ENCODE measurements at regions not wholly inside any gene's neighbourhood (a gene's known extent, or its start where the extent isn't known, plus 50 kb on each side); places are given as distances from the start of the nearest gene placed in this dataset.

GRCh38 chr3:117101697-117102096 lies 392.1 kb downstream of the TUSC7 start:
- no peaks in the 10 kb centered on the region for H3K36me3 Mint-ChIP-seq
- H3K4me1 Mint-ChIP-seq = no peaks in the 10 kb centered on the region
- no peaks in the 10 kb centered on the region for H3K27me3 Mint-ChIP-seq (ENCODE audit: low read depth in 3 of 3)
- H3K9me3 Mint-ChIP-seq = peaks cover 3 to 15% (median 5%) of the 10 kb centered on the region in 6 donors
- no peak for DNase-seq
- no peak overlapping the region for H3K4me3 Mint-ChIP-seq
- H3K27ac Mint-ChIP-seq = no peak overlapping the region

DNA sequence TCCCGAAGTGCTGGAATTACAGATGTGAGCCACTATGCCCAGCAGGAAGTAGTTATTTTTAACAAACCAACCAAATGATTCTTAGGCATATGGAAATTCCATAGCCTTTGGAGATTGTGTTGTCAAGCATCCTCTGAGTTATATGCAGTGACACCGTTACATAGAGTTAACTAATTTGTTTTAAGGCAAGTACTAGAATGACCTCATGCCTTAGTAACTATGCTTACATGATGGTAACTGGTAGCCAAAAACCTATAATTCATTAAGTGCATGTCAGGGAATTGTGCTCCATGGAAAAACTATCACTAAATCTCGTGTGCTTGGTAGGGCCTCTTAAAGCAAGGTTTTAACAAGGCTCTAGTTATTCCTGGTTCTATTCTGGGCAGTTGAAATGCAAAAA lies 392.8 kb downstream of the TUSC7 start:
- Mint-ChIP-seq H3K27me3 (ENCODE audit: low read depth in 3 of 3) (no peaks in the 10 kb centered on the region), H3K4me1 (no peaks in the 10 kb centered on the region), H3K36me3 (no peaks in the 10 kb centered on the region), H3K27ac (no peak overlapping the region), H3K4me3 (no peak overlapping the region), H3K9me3 (peaks cover 3 to 15% (median 5%) of the 10 kb centered on the region in 6 donors)
- no peak for DNase-seq

DNA sequence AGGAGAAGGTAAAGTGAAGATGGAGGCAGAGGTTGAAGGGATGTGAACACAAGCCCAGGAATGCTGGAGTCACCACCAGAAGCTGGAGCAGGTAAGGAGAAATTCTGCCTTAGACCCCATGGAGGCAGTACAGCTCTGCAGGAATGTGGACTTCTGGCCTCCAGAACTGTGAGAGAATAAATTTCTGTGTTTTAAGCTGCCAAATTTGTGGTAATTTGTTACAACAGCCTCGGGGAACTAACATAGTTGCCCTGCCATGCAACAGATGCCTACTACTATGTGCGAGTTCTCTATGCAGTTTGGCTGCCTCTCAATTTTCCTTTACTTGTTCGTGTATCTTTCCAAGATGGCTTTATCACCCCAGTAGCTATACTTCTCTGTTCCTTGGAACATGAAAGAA lies 394.1 kb downstream of the TUSC7 start:
- no peak overlapping the region for H3K4me3 Mint-ChIP-seq
- H3K36me3 Mint-ChIP-seq = no peaks in the 10 kb centered on the region

DNA sequence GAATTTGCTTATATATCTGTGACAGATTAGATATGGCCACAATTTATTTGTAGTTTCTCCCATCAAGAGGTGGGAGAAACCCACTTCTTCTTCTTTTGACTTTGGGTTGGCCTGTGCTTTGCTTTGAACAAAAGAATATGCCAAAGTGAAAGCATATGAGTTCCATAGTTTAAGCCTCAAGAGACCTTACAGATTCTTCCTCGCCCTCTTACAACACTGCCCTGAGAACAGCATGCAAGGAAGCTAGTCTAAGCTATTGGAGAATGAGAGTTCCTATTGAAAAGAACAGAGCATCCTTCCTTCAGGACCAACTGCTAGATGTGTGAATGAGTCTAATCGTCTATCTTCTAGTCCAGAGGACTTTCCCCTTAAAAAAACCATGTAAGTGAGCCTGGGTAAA lies 394.8 kb downstream of the TUSC7 start:
- Mint-ChIP-seq H3K27me3 (ENCODE audit: low read depth in 3 of 3) (no peaks in the 10 kb centered on the region), H3K4me3 (no peak overlapping the region), H3K9me3 (peaks cover 5 to 23% (median 11%) of the 10 kb centered on the region in 6 donors), H3K27ac (no peak overlapping the region), H3K4me1 (no peaks in the 10 kb centered on the region), H3K36me3 (no peaks in the 10 kb centered on the region)
- DNase-seq = no peak

More for the DNA sequence above, 394.1 kb downstream of the TUSC7 start:
- DNase-seq = no peak
- Mint-ChIP-seq H3K27ac (no peak overlapping the region), H3K9me3 (peaks cover 3 to 23% (median 10%) of the 10 kb centered on the region in 6 donors), H3K4me1 (no peaks in the 10 kb centered on the region), H3K27me3 (ENCODE audit: low read depth in 3 of 3) (no peaks in the 10 kb centered on the region)

DNA sequence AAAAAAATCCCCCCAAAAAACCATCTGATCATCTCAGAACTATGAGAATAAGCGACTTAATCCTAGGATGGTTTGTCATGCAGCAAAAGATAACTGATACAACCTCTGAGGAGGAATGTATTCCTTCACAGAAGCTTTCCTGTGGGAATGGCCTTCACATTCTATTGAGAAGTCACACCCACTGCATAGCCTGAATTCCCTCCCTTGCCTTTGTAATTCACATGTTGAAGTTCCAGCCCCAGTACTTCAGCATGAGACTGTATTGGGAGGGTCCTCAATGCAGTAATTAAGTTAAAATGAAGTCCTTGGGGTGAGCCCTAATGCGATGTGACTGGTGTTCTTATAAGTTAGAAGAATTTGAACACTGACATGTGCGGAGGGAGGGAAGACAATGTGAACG lies 395.2 kb downstream of the TUSC7 start:
- H3K4me1 Mint-ChIP-seq = no peaks in the 10 kb centered on the region
- no peak overlapping the region for H3K27ac Mint-ChIP-seq
- H3K27me3 Mint-ChIP-seq (ENCODE audit: low read depth in 3 of 3) = no peaks in the 10 kb centered on the region
- DNase-seq = no peak
- no peak overlapping the region for H3K4me3 Mint-ChIP-seq
- H3K9me3 Mint-ChIP-seq = peaks cover 6 to 23% (median 11%) of the 10 kb centered on the region in 6 donors
- H3K36me3 Mint-ChIP-seq = no peaks in the 10 kb centered on the region

GRCh38 chr3:117105686-117106085 lies 396.1 kb downstream of the TUSC7 start:
- H3K27ac Mint-ChIP-seq = no peak overlapping the region
- no peaks in the 10 kb centered on the region for H3K27me3 Mint-ChIP-seq (ENCODE audit: low read depth in 3 of 3)
- no peak overlapping the region for H3K4me3 Mint-ChIP-seq
- H3K4me1 Mint-ChIP-seq = no peaks in the 10 kb centered on the region
- no peak for DNase-seq
- H3K9me3 Mint-ChIP-seq = peaks cover 3 to 22% (median 11%) of the 10 kb centered on the region in 6 donors
- H3K36me3 Mint-ChIP-seq = no peaks in the 10 kb centered on the region

DNA sequence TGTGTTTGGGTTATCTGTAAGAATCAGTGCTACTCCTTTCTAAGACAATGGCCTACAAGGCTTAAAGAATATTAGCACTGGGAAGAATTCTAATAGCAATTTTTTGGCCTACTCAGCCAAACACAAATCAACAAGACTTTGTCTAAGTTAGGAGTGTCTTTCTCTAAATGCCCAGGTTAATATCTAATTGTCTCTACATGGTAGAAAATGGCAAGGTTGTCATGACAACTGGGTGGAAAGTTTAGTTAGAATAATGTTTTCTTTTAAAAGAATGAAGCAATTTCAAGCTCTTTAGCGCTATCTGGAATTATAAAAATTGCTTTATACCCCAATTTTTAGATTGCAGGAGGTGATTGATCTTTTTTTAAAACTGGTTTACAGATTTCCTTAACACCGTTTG lies 396.8 kb downstream of the TUSC7 start:
- Mint-ChIP-seq H3K27me3 (ENCODE audit: low read depth in 3 of 3) (no peaks in the 10 kb centered on the region), H3K27ac (no peak overlapping the region), H3K4me1 (no peaks in the 10 kb centered on the region), H3K9me3 (peaks cover 3 to 24% (median 12%) of the 10 kb centered on the region in 6 donors), H3K4me3 (no peak overlapping the region), H3K36me3 (no peaks in the 10 kb centered on the region)
- no peak for DNase-seq

GRCh38 chr3:117107946-117108345 lies 398.4 kb downstream of the TUSC7 start:
- Mint-ChIP-seq H3K4me3 (no peak overlapping the region), H3K27ac (no peak overlapping the region), H3K4me1 (no peaks in the 10 kb centered on the region), H3K9me3 (peaks cover 3 to 28% (median 14%) of the 10 kb centered on the region in 6 donors), H3K36me3 (no peaks in the 10 kb centered on the region), H3K27me3 (ENCODE audit: low read depth in 3 of 3) (peaks cover 0 to 4% (median 0%) of the 10 kb centered on the region in 3 donors)
- DNase-seq = no peak

DNA sequence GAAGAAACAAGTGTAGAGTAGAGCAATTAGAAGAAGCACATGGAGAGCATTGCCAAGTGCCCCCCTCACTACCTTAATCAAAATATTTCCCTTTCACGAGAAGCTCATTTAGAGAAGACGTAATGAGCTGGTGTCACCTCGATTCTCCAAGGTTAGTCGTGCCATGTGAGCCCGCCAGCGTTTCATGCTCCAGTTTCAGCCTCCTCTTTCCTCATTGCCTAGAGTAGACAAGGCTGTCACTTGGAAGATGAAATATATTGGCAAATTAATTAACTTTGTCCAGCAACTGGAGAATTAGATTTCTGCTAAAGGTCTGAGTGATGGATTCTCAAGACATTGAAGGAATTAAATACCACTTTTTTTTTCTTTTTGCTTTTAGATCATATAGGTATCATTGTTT lies 399.6 kb downstream of the TUSC7 start:
- H3K27ac Mint-ChIP-seq = no peak overlapping the region
- H3K27me3 Mint-ChIP-seq (ENCODE audit: low read depth in 3 of 3) = peaks cover 0 to 4% (median 0%) of the 10 kb centered on the region in 3 donors
- no peaks in the 10 kb centered on the region for H3K36me3 Mint-ChIP-seq
- no peak overlapping the region for H3K4me3 Mint-ChIP-seq
- no peak for DNase-seq
- H3K9me3 Mint-ChIP-seq = peaks cover 3 to 26% (median 12%) of the 10 kb centered on the region in 6 donors
- H3K4me1 Mint-ChIP-seq = no peaks in the 10 kb centered on the region

DNA sequence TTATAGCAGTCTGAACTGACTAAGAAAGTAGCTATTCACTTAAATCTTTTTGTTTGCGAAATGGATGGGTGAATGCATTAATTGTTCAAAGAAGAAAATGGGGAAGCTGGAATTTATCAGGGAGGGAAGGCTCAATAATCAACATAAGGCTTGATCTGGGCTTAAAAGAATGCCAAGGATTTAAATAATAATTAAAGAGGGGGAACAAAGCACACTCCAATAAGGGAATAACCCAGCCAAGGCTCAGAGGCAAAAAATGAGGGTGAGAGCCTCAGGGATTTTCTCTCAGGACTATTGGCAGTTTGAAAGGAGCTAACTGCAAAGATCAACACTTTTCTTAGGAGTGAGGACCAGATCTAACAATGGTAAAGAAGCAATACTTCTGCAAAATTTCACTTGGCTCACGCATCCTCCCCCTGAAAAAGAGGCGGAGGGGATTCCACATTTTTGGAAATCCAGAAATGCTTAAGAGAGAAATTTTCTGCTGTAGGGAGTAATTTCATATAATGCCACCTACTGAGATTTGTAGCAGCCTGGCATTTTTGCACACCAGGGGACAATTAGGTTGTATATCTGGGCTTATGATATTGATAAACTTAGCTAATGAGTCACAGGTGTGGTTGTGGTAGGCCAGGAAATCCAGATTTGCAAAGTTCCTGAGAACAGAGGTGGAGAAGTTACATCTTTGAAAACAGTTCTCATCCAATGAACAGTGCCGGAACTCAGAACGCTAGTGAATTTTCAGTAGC lies 405.1 kb downstream of the TUSC7 start:
- Mint-ChIP-seq H3K36me3 (no peaks in the 10 kb centered on the region), H3K9me3 (peaks cover under 1 to 33% (median 12%) of the 10 kb centered on the region in 6 donors), H3K4me3 (no peak overlapping the region), H3K27ac (no peak overlapping the region), H3K27me3 (ENCODE audit: low read depth in 3 of 3) (peaks cover 0 to 7% (median 0%) of the 10 kb centered on the region in 3 donors), H3K4me1 (no peaks in the 10 kb centered on the region)
- no peak for DNase-seq

GRCh38 chr3:117117188-117117936 lies 407.8 kb downstream of the TUSC7 start:
- H3K4me3 Mint-ChIP-seq = no peak overlapping the region
- H3K36me3 Mint-ChIP-seq = no peaks in the 10 kb centered on the region
- peaks cover 0 to 7% (median 0%) of the 10 kb centered on the region in 3 donors for H3K27me3 Mint-ChIP-seq (ENCODE audit: low read depth in 3 of 3)
- no peak for DNase-seq
- no peak overlapping the region for H3K27ac Mint-ChIP-seq
- peaks cover 6 to 30% (median 10%) of the 10 kb centered on the region in 6 donors for H3K9me3 Mint-ChIP-seq
- no peaks in the 10 kb centered on the region for H3K4me1 Mint-ChIP-seq

DNA sequence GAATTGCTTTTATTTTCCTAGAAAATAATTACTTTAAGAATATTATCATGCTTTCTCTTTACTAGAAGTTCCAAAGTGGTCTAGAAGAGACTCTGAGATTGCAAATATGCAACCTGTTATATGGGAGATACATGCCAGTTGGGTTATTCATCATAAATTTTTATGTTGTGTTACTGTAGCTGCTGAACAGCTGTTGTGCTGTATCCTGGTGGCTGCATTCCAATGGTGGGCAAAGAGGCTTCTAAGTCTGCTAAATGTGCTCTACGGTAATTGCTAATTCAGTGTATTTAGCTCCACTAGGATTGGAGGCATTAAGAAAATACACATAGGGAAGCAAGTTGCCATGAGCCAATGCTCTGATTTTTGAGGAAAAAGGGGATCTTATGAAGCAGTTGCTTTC lies 409.0 kb downstream of the TUSC7 start:
- no peak for DNase-seq
- H3K27ac Mint-ChIP-seq = no peak overlapping the region
- H3K4me3 Mint-ChIP-seq = no peak overlapping the region
- H3K27me3 Mint-ChIP-seq (ENCODE audit: low read depth in 3 of 3) = peaks cover 0 to 3% (median 0%) of the 10 kb centered on the region in 3 donors
- H3K36me3 Mint-ChIP-seq = no peaks in the 10 kb centered on the region
- no peaks in the 10 kb centered on the region for H3K4me1 Mint-ChIP-seq
- H3K9me3 Mint-ChIP-seq = peaks cover 5 to 32% (median 8%) of the 10 kb centered on the region in 6 donors

DNA sequence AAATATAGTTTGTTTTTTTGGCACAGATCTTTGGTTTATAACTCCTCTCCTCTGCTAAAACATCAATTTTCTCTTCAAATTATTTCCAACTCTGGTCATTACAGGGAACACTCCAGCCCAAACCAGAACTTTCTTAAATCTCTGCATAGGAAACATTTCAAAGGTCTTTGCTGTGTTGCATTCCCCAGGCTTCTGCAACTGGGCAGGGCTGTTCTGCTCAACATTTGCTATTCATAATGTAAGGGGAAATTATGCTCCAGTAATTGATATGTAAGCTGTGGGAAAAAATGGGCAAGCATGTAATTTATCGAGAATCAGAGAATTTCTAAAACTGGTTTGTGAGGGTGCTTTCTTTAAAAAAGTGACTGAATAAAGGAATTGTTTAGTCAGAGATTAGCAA lies 410.4 kb downstream of the TUSC7 start:
- Mint-ChIP-seq H3K9me3 (peaks cover 3 to 26% (median 8%) of the 10 kb centered on the region in 6 donors), H3K27ac (no peak overlapping the region), H3K36me3 (no peaks in the 10 kb centered on the region), H3K27me3 (ENCODE audit: low read depth in 3 of 3) (peaks cover 0 to 3% (median 0%) of the 10 kb centered on the region in 3 donors), H3K4me1 (no peaks in the 10 kb centered on the region), H3K4me3 (no peak overlapping the region)
- DNase-seq = no peak

GRCh38 chr3:117122609-117123008 lies 413.0 kb downstream of the TUSC7 start:
- DNase-seq = no peak
- H3K27me3 Mint-ChIP-seq (ENCODE audit: low read depth in 3 of 3) = peaks cover 0 to 3% (median 0%) of the 10 kb centered on the region in 3 donors
- no peaks in the 10 kb centered on the region for H3K4me1 Mint-ChIP-seq
- H3K9me3 Mint-ChIP-seq = peaks cover 5 to 18% (median 11%) of the 10 kb centered on the region in 6 donors
- H3K27ac Mint-ChIP-seq = no peak overlapping the region
- H3K36me3 Mint-ChIP-seq = no peaks in the 10 kb centered on the region
- no peak overlapping the region for H3K4me3 Mint-ChIP-seq
